Panc1 (cell line): ENCODE measurements at regions not wholly inside any gene's neighbourhood (a gene's known extent, or its start where the extent isn't known, plus 50 kb on each side); places are given as distances from the start of the nearest gene placed in this dataset.

ENCODE experiments used
- CTCF ChIP-seq: fragments of 450-650 bp; IDR thresholded peaks from 2 replicates; pipeline ENCODE4 v1.5.1; 2017; ENCODE audit warnings: mild to moderate bottlenecking
- POLR2AphosphoS5 ChIP-seq: IDR thresholded peaks from 2 replicates; pipeline ENCODE4 v1.6.1; 2012; ENCODE audit warnings: mild to moderate bottlenecking, low read depth, low read length, moderate library complexity
- REST ChIP-seq, 2 experiments: IDR thresholded peaks; 2 replicates each; pipeline ENCODE4 v1.6.1; 2011 to 2012; ENCODE audit warnings: low read depth in 2 of 2, control low read depth in 1 of 2, low read length in 1 of 2, mild to moderate bottlenecking in 1 of 2, moderate library complexity in 1 of 2; ENCODE audit not compliant: insufficient read depth in 1 of 2

- TF ChIP-seq CTCF (no peak), POLR2AphosphoS5 (no peak), REST (IDR thresholded peaks at IDR 0.05; ENCODE audit: insufficient read depth in 1 of 2, low read depth in 2 of 2, low read length in 1 of 2) (no peak)
These were observed 161.4 kb upstream of the C16orf82 start for GRCh38 chr16:26905336-26905735.
